PC-3 (cell line): ENCODE measurements at regions not wholly inside any gene's neighbourhood (a gene's known extent, or its start where the extent isn't known, plus 50 kb on each side); places are given as distances from the start of the nearest gene placed in this dataset.
A peak's percentile ranks its signal among the peaks of the same experiment; 100 is the strongest.

Experiments used
- ATAC-seq: fragments of 200-7000 bp; cut with Tn5 transposase; 2 replicates; pipeline ENCODE4 v1.9.1; 2020; ENCODE audit warnings: mild to moderate bottlenecking, moderate library complexity
- BruUV-seq: library from RNA; stranded (reverse); fragments of 400-500 nt; replicated peaks from 2 replicates; lab custom pipeline; 2021; lab: Mats Ljungman, UMichigan
- CTCF ChIA-PET: fragments of 300-600 bp; sonication (Branson Sonifier 250); formaldehyde crosslinking; loops from one replicate; lab custom pipeline; 2022; ENCODE audit warnings: antibody characterized with exemption; lab: Charles Lee
- POLR2A ChIA-PET: fragments of 300-600 bp; sonication (Branson Sonifier 250); formaldehyde crosslinking; loops from one replicate; lab custom pipeline; 2022; ENCODE audit warnings: antibody characterized with exemption; ENCODE audit not compliant: unreplicated experiment; lab: Charles Lee
- DNase-seq: peaks from one replicate; pipeline ENCODE4 v3.0.0-alpha.2; 2015
- H2AFZ ChIP-seq: fragments of 300-600 bp; sonication (generic); 2 replicates; pipeline ENCODE4 v1.6.0; 2016; ENCODE audit warnings: antibody characterized with exemption, low read length
- H3F3A ChIP-seq: fragments of 300-600 bp; sonication (generic); one replicate; pipeline ENCODE4 v1.6.0; 2017; ENCODE audit warnings: antibody characterized with exemption, low read length, control low read depth, mild to moderate bottlenecking; ENCODE audit not compliant: unreplicated experiment
- H3K27ac ChIP-seq: fragments of 300-600 bp; sonication (generic); 2 replicates; pipeline ENCODE4 v1.5.1; 2016; ENCODE audit warnings: mild to moderate bottlenecking, low read length
- H3K27me3 ChIP-seq: fragments of 300-600 bp; sonication (generic); 2 replicates; pipeline ENCODE4 v1.6.1; 2016; ENCODE audit warnings: low read length, mixed read lengths
- H3K36me3 ChIP-seq: fragments of 300-600 bp; sonication (generic); 2 replicates; pipeline ENCODE4 v1.6.1; 2016; ENCODE audit warnings: low read depth, mixed run types, low read length, mixed read lengths
- H3K4me1 ChIP-seq: fragments of 300-600 bp; sonication (generic); 2 replicates; pipeline ENCODE4 v1.5.1; 2016; ENCODE audit warnings: low read length; ENCODE audit not compliant: insufficient read depth
- H3K4me2 ChIP-seq: fragments of 300-600 bp; sonication (generic); 2 replicates; pipeline ENCODE4 v1.6.0; 2016; ENCODE audit warnings: low read length
- H3K4me3 ChIP-seq: fragments of 300-600 bp; sonication (generic); 2 replicates; pipeline ENCODE4 v1.5.1; 2016; ENCODE audit warnings: mild to moderate bottlenecking, low read length, mixed read lengths
- H3K79me2 ChIP-seq: fragments of 300-600 bp; sonication (generic); 2 replicates; pipeline ENCODE4 v1.6.1; 2017; ENCODE audit warnings: low read length, mixed read lengths
- H3K9ac ChIP-seq: fragments of 300-600 bp; sonication (generic); 2 replicates; pipeline ENCODE4 v1.6.0; 2016; ENCODE audit warnings: mild to moderate bottlenecking, low read length
- H3K9me2 ChIP-seq: fragments of 300-600 bp; sonication (generic); replicated peaks from 2 replicates; pipeline ENCODE4 v1.6.1; 2016; ENCODE audit warnings: mixed run types, low read length, mixed read lengths
- H3K9me3 ChIP-seq: fragments of 300-600 bp; sonication (generic); 2 replicates; pipeline ENCODE4 v1.6.1; 2016; ENCODE audit warnings: low read length, mixed read lengths
- H4K20me1 ChIP-seq: fragments of 300-600 bp; sonication (generic); 2 replicates; pipeline ENCODE4 v1.6.1; 2016; ENCODE audit warnings: low read length, mixed read lengths
- CTCF ChIP-seq: fragments of 300-600 bp; sonication (generic); conservative IDR thresholded peaks from 2 replicates; pipeline ENCODE4 v1.5.1; 2017; ENCODE audit warnings: antibody characterized with exemption, low read depth, mild to moderate bottlenecking, low read length
- EZH2 ChIP-seq: fragments of 300-600 bp; sonication (generic); IDR thresholded peaks from one replicate; pipeline ENCODE4 v1.6.1; 2017; ENCODE audit warnings: antibody characterized with exemption, mild to moderate bottlenecking, low read length; ENCODE audit not compliant: unreplicated experiment
- EZH2phosphoT487 ChIP-seq: fragments of 300-600 bp; sonication (generic); IDR thresholded peaks from 2 replicates; pipeline ENCODE4 v1.6.1; 2018; ENCODE audit warnings: mild to moderate bottlenecking, antibody characterized with exemption, low read length, borderline replicate concordance
- intact Hi-C: fragments of 100-400 bp; cut with micrococcal nuclease; formaldehyde crosslinking; loops from 2 replicates; pipeline ENCODE4 v1.9.0; 2023

- H3K9me3 ChIP-seq: no peaks in the 10 kb centered on the region
- BruUV-seq: no TSS peak
- POLR2A ChIA-PET: no interaction called here
- H3K9ac ChIP-seq: no peak overlapping the region
- no peaks in the 10 kb centered on the region for H3K4me1 ChIP-seq
- no peak overlapping the region for H2AFZ ChIP-seq
- no peaks in the 10 kb centered on the region for H3K27me3 ChIP-seq
- H3K36me3 ChIP-seq: no peaks in the 10 kb centered on the region
- no peaks in the 10 kb centered on the region for H3K79me2 ChIP-seq
- H3K4me2 ChIP-seq: no peak overlapping the region
- DNase-seq (no peak), ATAC-seq (no peak)
- H3F3A ChIP-seq: no peaks in the 10 kb centered on the region
- intact Hi-C loops: no loop called here
- H3K9me2 ChIP-seq: no peaks in the 10 kb centered on the region
- no peak overlapping the region for H3K4me3 ChIP-seq
- CTCF ChIA-PET: no interaction called here
- TF ChIP-seq CTCF (no peak), EZH2 (no peak), EZH2phosphoT487 (no peak)
- H3K27ac ChIP-seq: no peak overlapping the region
- no peaks in the 10 kb centered on the region for H4K20me1 ChIP-seq
Measured at GRCh38 chr10:105682911-105683310, 1041.8 kb downstream of the SORCS3 start.

GRCh38 chr10:105681051-105681450 lies 1040.0 kb downstream of the SORCS3 start:
- no peak overlapping the region for H3K4me2 ChIP-seq
- ATAC-seq: no peak
- H3K9me3 ChIP-seq: no peaks in the 10 kb centered on the region
- H2AFZ ChIP-seq: no peak overlapping the region
- no peaks in the 10 kb centered on the region for H3K36me3 ChIP-seq
- no peaks in the 10 kb centered on the region for H4K20me1 ChIP-seq
- no peak overlapping the region for H3K27ac ChIP-seq
- H3F3A ChIP-seq: no peaks in the 10 kb centered on the region
- peak; percentile 8 for DNase-seq
- no TSS peak for BruUV-seq
- H3K9ac ChIP-seq: no peak overlapping the region
- no peaks in the 10 kb centered on the region for H3K4me1 ChIP-seq
- intact Hi-C loops: no loop called here
- CTCF ChIA-PET: no interaction called here
- POLR2A ChIA-PET: no interaction called here
- no peak overlapping the region for H3K4me3 ChIP-seq
- TF ChIP-seq EZH2phosphoT487 (no peak), EZH2 (no peak), CTCF (no peak)
- no peaks in the 10 kb centered on the region for H3K79me2 ChIP-seq
- H3K9me2 ChIP-seq: no peaks in the 10 kb centered on the region
- H3K27me3 ChIP-seq: no peaks in the 10 kb centered on the region

- H3K4me2 ChIP-seq: no peak overlapping the region
- no peak overlapping the region for H3K9ac ChIP-seq
- no peaks in the 10 kb centered on the region for H4K20me1 ChIP-seq
- no peaks in the 10 kb centered on the region for H3K9me3 ChIP-seq
- no peak for DNase-seq
- H3F3A ChIP-seq: no peaks in the 10 kb centered on the region
- no peaks in the 10 kb centered on the region for H3K36me3 ChIP-seq
- no peak for TF ChIP-seq EZH2phosphoT487
- H3K4me3 ChIP-seq: no peak overlapping the region
- H2AFZ ChIP-seq: no peak overlapping the region
- no peaks in the 10 kb centered on the region for H3K79me2 ChIP-seq
- ChIA-PET CTCF (no interaction called here), POLR2A (no interaction called here)
- H3K9me2 ChIP-seq: no peaks in the 10 kb centered on the region
- intact Hi-C loops: no loop called here
- BruUV-seq: no TSS peak
- H3K27ac ChIP-seq: no peak overlapping the region
- no peak for ATAC-seq
- no peaks in the 10 kb centered on the region for H3K4me1 ChIP-seq
- H3K27me3 ChIP-seq: no peaks in the 10 kb centered on the region
Measured at GRCh38 chr10:105679781-105680180, 1038.7 kb downstream of the SORCS3 start.
